Activated T-cell treated with anti-CD3 and anti-CD28 coated beads, Interleukin-2, amount 50 U/mL, for 48 hours (primary cell): ENCODE measurements at regions not wholly inside any gene's neighbourhood (a gene's known extent, or its start where the extent isn't known, plus 50 kb on each side); places are given as distances from the start of the nearest gene placed in this dataset.
"Not testable (repeated sequence)": the region's sequence is repeated elsewhere in the genome, so short reads cannot be mapped to it uniquely, and the experiment has no call there.

Experiments
- DNase-seq, 2 experiments: peaks; one replicate each; pipeline ENCODE4 v3.0.0-alpha.2; 2020

GRCh38 chr9:16282718-16283117 lies 587.8 kb downstream of the BNC2 start:
- no peak for DNase-seq

DNA sequence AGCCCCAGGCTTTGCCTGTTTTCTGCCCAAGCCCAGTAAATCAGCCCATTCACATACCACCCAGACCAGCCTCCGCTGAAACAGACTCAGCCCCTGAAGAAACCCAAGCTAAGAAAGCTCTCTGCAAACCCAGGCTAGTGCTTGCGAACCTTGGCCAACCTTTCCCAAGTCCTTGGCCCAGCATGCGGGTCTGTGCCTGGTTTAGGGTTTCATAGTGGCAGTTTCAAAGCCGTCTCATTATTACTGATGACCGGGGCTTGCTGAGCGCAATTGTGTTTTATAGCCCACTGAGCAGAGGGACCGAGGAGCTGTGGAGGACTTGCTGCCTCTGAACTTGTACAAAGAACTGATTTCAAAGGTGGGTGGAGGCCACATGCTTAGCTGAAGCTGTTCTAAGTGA lies 584.3 kb downstream of the BNC2 start:
- DNase-seq: no peak

- no peak for DNase-seq
Observed at GRCh38 chr9:16289639-16290038, 580.8 kb downstream of the BNC2 start.

GRCh38 chr9:16290169-16290568 lies 580.3 kb downstream of the BNC2 start:
- no peak for DNase-seq

GRCh38 chr9:16291921-16292320 lies 578.5 kb downstream of the BNC2 start:
- DNase-seq: no peak

DNA sequence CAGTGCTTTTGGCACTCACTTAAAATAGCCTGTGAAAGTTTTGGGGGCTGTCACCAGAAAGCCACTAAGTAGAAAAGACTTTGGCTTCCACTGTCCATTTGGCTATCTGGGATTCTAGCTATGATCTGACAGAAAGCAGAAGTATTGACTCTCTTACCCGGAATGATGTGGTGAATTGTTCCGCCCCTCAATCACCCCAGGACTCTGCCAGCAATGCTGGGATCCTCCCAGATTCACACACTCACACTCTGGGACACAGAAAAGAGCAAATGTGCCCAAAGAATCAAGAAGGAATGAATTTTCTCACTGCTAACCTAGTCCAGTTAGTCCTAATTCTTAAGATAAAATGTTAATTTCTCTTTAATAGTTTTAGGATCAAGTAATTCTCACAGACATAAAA lies 576.9 kb downstream of the BNC2 start:
- DNase-seq: no peak

GRCh38 chr9:16294133-16294770 lies 576.2 kb downstream of the BNC2 start:
- DNase-seq: no peak

- DNase-seq: not testable (repeated sequence)
Observed at GRCh38 chr9:16294940-16295339, 575.5 kb downstream of the BNC2 start.

DNA sequence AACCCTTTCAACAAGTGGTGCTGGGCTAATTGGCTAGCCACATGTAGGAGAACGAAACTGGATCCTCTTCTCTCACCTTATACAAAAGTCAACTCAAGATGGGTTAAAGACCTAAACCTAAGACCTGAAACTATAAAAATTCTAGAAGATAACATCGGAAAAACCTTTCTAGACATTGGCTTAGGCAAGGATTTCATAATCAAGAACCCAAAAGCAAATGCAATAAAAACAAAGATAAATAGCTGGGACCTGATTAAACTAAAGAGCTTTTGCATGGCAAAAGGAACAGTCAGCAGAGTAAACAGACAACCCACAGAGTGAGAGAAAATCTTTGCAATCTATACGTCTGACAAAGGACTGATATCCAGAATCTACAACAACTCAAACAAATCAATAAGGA lies 571.1 kb downstream of the BNC2 start:
- not testable (repeated sequence) for DNase-seq

GRCh38 chr9:16303506-16303905 lies 567.0 kb downstream of the BNC2 start:
- no peak for DNase-seq

GRCh38 chr9:16304301-16304700 lies 566.2 kb downstream of the BNC2 start:
- DNase-seq: no peak

- DNase-seq: no peak
Observed at GRCh38 chr9:16306586-16306985, 563.9 kb downstream of the BNC2 start.

GRCh38 chr9:16307626-16308195 lies 562.8 kb downstream of the BNC2 start:
- no peak for DNase-seq

GRCh38 chr9:16308645-16309044 lies 561.8 kb downstream of the BNC2 start:
- DNase-seq: no peak

DNA sequence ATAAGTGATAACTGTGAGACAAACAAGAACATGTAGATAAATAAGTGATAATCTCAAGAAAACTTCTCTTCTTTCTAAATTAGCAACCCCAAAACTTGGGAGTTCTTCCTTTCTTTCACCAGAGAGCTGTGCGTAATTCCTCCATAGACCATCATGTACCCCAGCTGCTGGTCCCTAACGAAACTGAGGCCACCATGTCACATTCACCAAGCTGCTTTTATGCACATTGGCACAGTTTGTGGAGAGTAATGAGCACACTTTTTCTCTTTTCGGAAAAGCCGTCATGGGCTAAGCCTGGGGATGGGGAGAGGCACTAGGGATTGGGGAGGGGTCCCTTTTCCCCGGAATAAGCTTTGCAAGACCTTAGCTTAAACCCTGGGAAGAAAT lies 561.4 kb downstream of the BNC2 start:
- DNase-seq: no peak

DNA sequence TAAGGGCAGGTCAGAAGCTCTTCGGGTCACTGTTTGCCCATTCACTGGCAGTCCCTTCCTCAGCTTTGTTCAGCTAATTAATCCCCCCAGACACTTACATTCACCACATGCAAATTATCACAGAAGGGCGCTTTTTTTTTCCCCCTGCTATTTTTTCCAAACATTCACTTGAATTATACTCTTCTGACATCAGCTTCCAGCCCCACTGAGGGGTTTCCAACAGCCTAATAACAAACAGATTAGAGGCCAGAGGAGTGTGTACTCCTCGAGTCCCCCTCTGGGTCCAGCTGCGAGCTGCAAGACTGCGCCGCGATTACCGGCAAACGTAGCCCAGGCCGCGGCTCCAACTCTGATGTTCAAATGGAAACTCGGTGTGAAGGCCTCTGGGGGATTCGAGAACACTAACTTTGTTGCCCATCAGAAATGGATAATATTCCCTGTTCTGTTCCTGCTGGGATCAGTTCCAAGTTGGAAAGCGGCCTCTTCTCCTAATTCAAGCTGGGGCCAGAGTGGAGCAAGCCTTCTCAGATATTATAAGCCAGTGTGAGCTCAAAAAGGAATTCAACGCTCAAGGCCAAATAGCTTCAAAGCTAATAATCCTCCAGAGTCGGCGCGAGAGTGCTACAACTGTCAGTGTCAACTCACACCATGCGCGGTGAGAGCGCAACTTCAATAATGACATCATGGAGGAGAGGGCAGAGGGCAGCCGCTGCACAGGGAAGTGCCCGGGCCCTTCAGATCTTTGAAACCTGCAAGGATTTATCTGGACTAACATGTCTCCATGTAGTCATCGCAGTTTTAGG lies 560.8 kb downstream of the BNC2 start:
- no peak for DNase-seq

GRCh38 chr9:16310278-16311110 lies 560.0 kb downstream of the BNC2 start:
- no peak for DNase-seq

DNA sequence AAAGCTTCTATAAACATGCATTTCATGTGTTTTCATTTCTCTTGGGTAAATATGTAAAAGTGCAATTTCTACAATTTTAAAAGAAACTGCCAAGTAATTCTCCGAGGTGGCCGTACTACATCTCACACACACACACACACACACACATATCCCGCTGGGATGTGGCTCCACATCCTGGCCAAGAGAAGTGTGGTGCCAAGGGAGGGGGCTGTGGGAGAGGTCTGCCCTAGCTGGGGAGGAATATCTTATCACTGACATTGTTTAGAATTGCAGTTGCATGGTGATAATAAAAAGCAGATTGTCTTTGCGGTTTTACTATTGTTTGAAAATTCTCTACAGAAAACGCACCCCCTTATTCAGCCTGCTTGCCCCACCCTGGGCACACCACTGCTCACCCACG lies 558.4 kb downstream of the BNC2 start:
- no peak for DNase-seq

DNA sequence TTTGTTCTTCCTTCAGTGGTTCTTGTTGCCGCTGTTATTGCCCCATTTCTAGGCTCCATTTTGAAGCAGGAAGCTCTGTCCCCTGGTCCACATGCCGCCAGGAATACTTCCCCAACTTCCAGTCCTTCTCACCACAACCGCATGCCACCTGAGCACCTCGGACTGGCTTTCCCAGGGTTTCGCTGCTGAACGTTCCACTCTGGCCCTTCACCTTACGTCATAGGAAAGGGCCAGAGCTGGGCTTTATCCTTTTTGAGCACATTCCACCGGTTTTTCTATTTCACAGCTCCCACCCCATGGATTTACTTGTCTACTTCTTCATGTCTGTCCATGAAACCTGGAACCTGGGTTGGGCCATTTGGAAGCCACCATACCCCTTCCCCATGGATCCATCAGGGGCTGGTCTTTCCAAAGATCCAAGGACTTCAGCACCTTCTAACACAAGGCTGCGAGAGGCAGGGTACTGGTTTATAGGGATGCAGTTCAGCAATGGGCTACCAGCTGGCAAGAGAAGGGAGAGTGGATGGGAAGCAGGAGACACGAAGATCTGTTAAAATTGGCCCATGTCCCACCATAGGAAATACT lies 557.4 kb downstream of the BNC2 start:
- DNase-seq: no peak

GRCh38 chr9:16314476-16314875 lies 556.0 kb downstream of the BNC2 start:
- DNase-seq: no peak

DNA sequence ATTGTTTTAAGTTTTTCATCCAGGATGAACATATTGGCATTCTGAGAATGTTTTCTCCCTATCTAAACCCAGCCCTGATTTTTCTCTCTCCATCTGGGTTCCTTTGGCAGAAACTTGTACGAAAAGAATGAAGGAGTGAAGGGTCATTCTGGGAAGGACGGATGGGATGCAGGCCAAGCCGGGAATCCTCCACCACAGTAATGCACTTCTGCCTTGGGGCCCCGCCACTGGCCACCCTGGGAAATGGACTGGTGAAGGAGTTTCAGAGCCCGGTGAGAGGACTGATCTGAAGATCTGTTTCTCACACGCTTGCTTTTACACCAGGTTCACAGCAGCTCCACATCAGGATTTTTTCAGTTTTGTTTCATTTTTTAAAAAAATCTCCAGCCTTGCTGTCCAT lies 554.8 kb downstream of the BNC2 start:
- no peak for DNase-seq

DNA sequence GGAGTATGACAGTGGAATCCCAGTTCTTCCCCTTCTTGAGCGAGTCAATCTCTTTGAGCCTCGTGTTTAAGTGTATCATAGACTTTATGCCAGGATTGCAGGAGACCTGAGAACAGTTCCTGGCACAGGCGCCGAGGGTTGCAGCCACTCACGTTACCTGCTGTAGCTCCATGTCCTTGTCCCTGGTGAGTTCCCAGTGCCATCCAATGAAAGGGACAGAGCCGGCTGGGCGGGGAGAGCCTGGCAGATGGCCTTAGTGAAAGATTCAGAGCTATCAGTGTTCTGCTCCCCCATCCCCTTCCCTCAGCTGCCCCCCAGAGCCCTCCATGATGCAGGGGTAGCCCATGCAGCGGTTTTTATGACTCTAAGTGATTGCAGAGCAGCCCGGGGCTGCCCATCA lies 554.0 kb downstream of the BNC2 start:
- DNase-seq: no peak
